Stimulated activated CD4-positive, alpha-beta T cell treated with anti-CD3 and anti-CD28 coated beads, Interleukin-4, amount 100 ng/mL, for 1 hour (primary cell): ENCODE measurements at regions not wholly inside any gene's neighbourhood (a gene's known extent, or its start where the extent isn't known, plus 50 kb on each side); places are given as distances from the start of the nearest gene placed in this dataset.

Experiments used
- DNase-seq: peaks from one replicate; pipeline ENCODE4 v3.0.0-alpha.2; 2020

GRCh38 chr17:74097450-74098135, 105.9 kb upstream of the RPL38 start:
- no peak for DNase-seq

- DNase-seq, result no peak
Measured at GRCh38 chr17:74098136-74099024, 105.1 kb upstream of the RPL38 start.

- no peak for DNase-seq
Measured at GRCh38 chr17:74099442-74100340, 103.8 kb upstream of the RPL38 start.

- DNase-seq, result no peak
Measured at GRCh38 chr17:74104921-74105320, 98.6 kb upstream of the RPL38 start.

- DNase-seq, result no peak
Measured at GRCh38 chr17:74107107-74107506, 96.4 kb upstream of the RPL38 start.

- DNase-seq, result no peak
Measured at GRCh38 chr17:74108126-74108705, 95.3 kb upstream of the RPL38 start.

- no peak for DNase-seq
Measured at GRCh38 chr17:74110467-74110866, 93.0 kb upstream of the RPL38 start.

- DNase-seq, result no peak
Measured at GRCh38 chr17:74113326-74113725, 90.2 kb upstream of the RPL38 start.

- no peak for DNase-seq
Measured at GRCh38 chr17:74113952-74114351, 89.5 kb upstream of the RPL38 start.

GRCh38 chr17:74114881-74115470, 88.5 kb upstream of the RPL38 start:
- no peak for DNase-seq

- DNase-seq, result no peak
Measured at GRCh38 chr17:74115586-74115985, 87.9 kb upstream of the RPL38 start.

GRCh38 chr17:74116087-74116717, 87.3 kb upstream of the RPL38 start:
- DNase-seq, result no peak

- DNase-seq, result no peak
Measured at GRCh38 chr17:74117087-74117698, 86.3 kb upstream of the RPL38 start.

- no peak for DNase-seq
Measured at GRCh38 chr17:74117999-74118421, 85.5 kb upstream of the RPL38 start.

- DNase-seq, result no peak
Measured at GRCh38 chr17:74118504-74118903, 85.0 kb upstream of the RPL38 start.

GRCh38 chr17:74119049-74119580, 84.4 kb upstream of the RPL38 start:
- no peak for DNase-seq

GRCh38 chr17:74119965-74120364, 83.5 kb upstream of the RPL38 start:
- DNase-seq, result no peak

- no peak for DNase-seq
Measured at GRCh38 chr17:74123350-74123749, 80.1 kb upstream of the RPL38 start.

GRCh38 chr17:74123866-74124444, 79.5 kb upstream of the RPL38 start:
- no peak for DNase-seq

GRCh38 chr17:74125156-74125555, 78.3 kb upstream of the RPL38 start:
- no peak for DNase-seq
